ENCODE measurements at regions not wholly inside any gene's neighbourhood (a gene's known extent, or its start where the extent isn't known, plus 50 kb on each side); places are given as distances from the start of the nearest gene placed in this dataset.
"Not testable (repeated sequence)": the region's sequence is repeated elsewhere in the genome, so short reads cannot be mapped to it uniquely, and the experiment has no call there.

DNA sequence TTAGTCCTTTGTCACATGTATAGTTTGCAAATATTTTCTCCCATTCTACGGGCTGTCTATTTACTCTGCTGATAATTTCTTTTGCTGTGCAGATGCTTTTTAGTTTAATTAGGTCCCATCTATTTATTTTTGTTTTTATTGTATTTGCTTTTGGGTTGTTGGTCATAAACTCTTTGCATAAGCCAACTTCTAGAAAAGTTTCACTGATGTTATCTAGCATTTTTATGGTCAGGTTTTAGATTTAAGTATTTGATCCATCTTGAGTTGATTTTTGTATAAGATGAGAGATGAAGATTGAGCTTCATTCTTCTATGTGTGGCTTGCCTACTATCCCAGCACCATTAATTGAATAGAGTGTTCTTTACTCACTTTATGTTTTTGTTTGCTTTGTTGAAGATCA, 1008.4 kb upstream of the ATXN7L3B start:
- no peak for DNase-seq (ENCODE audit: low read depth)

GRCh38 chr12:73529954-73530353, 1007.7 kb upstream of the ATXN7L3B start:
- DNase-seq (ENCODE audit: low read depth) = no peak

DNA sequence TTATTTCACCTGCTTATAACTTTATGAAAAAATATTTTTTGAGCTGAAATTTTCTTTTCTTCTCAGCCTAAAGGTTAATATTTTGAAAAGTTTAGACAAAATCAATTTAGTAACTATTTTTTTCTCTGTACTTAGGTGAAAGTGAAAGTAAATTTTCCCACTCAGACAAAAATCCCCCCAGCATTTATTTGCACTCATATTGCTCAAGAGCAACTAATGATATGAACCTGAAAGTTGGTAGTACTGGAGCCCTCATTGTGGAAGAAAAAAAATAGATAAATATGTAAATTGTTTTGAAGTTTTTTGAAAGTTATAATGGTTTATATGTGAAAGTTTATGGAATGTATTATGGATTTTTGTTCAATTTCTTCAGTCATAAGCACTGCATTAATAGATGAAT, 1005.9 kb upstream of the ATXN7L3B start:
- DNase-seq (ENCODE audit: low read depth) = no peak

- DNase-seq (ENCODE audit: low read depth) = no peak
Observed at GRCh38 chr12:73547421-73547820, 990.2 kb upstream of the ATXN7L3B start.

GRCh38 chr12:73585136-73585535, 952.5 kb upstream of the ATXN7L3B start:
- DNase-seq (ENCODE audit: low read depth) = no peak

DNA sequence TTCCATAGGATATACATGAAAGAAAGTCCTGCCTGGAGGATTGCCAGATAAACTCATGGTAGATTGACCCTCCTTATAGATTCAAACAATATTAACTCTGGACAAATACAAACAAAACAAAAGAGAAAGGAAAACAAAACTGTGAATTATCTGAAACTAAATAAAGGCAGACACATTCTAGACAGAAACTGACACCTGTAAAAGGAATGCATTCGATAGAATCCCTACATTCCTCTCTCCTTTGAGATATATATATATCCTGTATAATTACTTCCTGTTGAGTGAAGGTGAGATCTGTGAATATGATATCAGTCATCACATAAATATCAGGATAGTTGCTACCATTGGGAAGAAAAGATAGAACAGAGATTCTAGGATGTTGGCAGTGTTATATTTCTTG, 948.4 kb upstream of the ATXN7L3B start:
- no peak for DNase-seq (ENCODE audit: low read depth)

GRCh38 chr12:73598626-73599025, 939.0 kb upstream of the ATXN7L3B start:
- DNase-seq (ENCODE audit: low read depth) = no peak

GRCh38 chr12:73599268-73599667, 938.4 kb upstream of the ATXN7L3B start:
- no peak for DNase-seq (ENCODE audit: low read depth)

GRCh38 chr12:73605925-73606324, 931.7 kb upstream of the ATXN7L3B start:
- DNase-seq (ENCODE audit: low read depth) = not testable (repeated sequence)

GRCh38 chr12:73612551-73612950, 925.1 kb upstream of the ATXN7L3B start:
- no peak for DNase-seq (ENCODE audit: low read depth)

DNA sequence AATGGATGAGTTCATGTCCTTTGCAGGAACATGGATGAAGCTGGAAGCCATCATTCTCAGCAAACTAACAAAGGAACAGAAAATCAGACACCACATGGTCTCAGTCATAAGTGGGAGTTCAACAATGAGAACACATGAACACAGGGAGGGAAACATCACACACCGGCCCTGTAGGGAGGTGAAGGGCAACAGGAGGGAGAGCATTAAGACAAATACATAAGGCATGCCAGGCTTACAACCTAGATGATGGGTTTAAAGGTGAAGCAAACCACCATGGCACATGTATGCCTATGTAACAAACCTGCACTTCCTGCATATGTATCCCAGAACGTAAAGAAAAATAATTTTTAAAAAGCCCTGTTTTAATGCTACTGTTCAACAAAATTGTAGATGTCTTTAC, 914.2 kb upstream of the ATXN7L3B start:
- DNase-seq (ENCODE audit: low read depth) = no peak

GRCh38 chr12:73625226-73625625, 912.4 kb upstream of the ATXN7L3B start:
- DNase-seq (ENCODE audit: low read depth) = no peak

DNA sequence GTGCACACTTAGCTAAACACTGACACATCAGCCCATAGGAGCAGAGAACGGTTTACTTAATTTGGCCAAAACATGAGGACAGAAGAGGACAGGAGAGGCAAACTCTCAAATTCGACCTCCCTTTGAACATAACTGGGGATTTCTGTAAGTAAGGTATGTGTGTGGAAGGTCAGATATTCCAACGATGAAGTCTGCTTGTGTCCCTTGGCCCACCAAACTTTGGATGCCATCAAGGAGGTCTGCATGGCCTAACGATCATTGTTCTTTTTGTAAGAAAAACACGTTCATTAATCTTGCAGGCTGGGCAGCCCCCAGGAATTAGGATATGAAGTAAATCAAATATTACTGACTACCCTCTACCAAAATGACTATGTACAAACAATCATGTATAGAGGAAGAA, 908.5 kb upstream of the ATXN7L3B start:
- no peak for DNase-seq (ENCODE audit: low read depth)

DNA sequence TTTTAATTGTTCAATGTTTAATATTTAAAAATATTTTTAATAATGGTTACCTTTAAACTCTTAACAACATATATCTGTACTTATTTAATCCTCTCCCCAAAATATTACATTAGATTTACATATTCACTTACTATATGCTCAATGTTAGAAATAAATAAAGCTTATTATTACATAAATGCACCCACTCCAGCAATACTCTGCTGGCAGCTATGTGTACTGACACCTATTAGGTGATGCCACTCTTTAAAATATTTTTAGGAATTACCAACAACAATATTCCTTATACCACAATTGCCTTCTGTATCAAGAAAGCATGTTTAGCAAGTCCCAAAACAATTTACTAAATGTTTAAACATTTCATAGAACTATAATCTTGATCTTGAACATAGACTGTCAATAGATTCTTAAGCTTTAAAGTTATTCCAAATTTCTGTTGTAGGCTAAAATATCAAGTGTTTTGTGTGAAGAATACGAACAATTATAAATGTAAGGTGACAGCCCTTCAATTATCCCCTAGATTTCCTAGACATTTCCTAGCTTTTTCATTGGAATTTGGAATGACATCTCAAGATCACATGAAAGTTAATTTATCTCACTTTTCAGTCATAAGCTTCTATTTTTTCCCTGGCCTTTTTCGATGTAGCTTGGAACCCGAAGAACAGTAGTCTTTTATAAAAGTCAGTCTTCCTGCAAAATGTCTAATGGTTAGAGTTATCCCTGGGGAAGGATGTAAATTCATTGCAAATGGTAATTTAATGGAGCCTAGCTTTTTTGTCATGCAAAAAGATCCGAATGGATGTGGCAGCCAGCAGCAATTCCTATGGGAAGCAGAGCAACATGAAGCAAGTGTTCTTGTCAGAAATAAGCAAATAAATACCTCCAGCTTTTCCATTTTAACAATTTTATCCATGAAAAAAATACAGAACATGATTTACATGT, 907.5 kb upstream of the ATXN7L3B start:
- no peak for DNase-seq (ENCODE audit: low read depth)

DNA sequence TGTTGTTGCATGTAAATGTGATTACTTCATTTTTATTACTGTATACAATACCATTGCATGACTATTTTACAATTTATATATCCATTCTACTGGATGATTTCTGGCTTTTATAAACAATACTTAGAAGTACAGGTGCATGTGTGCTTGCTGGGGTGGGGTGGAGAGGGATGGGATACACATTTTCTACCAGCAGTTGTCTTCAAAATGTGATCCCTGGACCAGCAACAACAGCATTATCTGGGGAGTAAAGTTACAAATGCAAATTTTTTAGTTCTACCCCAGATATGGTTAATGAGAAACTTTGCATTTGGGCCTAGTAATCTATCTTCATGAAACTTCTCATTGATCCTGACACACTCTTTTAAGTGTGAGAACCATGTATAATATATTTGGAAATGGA, 905.4 kb upstream of the ATXN7L3B start:
- no peak for DNase-seq (ENCODE audit: low read depth)

DNA sequence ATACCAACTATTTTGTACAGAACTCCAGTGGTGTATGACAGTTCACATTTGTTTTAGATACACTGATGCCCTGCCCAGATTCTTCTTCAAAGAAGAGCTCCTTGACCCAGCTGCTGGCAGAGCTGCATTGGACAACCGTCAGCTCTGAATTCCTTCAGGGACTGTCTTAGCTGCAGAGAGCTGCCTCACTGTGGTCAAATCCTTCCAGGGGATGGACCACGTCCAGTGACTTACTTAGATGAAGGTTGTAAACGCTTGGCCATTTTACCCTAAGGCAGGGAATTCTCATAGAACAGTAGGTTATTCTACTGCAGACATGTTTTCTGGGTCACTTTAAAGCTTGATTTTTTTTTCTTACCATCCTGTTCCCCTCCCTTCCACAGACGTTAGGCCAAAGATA, 905.0 kb upstream of the ATXN7L3B start:
- no peak for DNase-seq (ENCODE audit: low read depth)

GRCh38 chr12:73639397-73639796, 898.2 kb upstream of the ATXN7L3B start:
- DNase-seq (ENCODE audit: low read depth) = not testable (repeated sequence)

DNA sequence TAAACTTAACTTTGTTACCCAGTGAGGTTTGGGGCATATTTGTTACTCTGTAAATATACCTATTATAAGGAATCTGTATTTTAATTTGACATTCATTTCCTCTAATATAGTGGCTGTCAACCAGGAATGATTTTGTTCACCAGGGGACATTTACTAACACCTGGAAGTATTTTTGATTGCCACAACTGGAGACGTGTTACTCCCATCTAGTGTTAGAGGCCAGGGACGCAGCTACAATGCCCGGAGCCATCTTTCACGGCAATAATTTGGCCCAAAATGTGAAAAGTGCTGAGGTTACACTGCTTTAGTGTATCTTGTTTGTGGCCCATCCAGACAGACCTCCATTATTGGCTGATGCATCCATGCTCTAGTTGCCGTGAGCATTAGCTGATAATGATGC, 881.3 kb upstream of the ATXN7L3B start:
- no peak for DNase-seq (ENCODE audit: low read depth)

DNA sequence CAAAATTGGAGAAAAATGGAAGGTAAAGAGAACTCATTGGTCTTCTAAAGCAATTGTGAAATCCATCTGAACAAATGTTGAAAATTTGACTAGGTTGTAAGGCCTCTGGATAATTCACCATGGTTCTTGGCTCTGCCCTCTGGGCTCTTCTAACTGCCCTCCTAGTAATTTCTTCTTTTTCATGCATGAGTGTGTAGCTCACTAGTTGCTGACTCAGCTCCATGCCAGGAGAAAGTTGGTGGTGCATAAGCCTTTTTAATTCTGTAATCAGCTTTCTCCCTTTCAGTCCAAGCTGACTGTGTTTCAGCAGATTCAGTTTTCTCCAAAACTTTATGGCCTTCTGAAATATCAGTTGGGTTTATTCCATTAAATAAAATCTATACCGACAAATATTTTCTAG, 877.8 kb upstream of the ATXN7L3B start:
- DNase-seq (ENCODE audit: low read depth) = no peak

- no peak for DNase-seq (ENCODE audit: low read depth)
Observed at GRCh38 chr12:73665193-73665592, 872.4 kb upstream of the ATXN7L3B start.

GRCh38 chr12:73671550-73671949, 866.1 kb upstream of the ATXN7L3B start:
- DNase-seq (ENCODE audit: low read depth) = not testable (repeated sequence)

DNA sequence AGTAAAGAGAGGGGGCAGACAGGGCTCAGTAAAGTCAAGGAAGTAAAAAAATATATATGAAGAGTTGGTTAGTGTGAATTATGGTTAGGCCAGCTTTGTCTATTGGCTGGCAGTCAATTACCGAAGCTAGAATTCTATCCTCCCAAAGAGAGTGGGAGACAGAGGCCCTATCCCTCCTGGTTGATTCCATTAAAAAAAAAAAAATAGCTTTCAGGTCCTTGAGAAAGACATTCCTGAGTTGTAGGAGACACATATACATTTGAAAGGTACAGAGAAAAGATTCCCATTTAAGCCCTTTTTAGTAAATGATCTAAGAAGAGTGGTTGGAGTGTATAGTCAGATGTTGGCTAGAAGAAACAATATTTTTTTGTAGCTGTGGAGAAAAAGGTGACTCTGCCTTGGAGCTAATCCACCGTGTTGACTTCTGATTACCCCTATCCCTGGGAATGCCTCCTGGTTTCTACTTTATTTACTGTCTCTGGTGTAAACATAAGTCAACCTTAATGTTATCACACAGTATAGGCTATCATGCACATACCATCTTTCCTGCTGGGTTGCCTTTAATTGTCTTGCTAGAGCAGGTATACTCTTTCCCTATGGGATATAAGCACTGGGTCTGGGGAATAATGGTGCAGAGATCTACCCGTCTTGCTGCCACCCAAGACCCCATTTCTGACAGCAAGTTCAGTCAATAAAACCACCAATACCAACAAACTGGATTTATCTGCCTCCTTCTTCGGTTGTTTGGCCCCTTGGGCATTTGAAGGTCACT, 859.9 kb upstream of the ATXN7L3B start:
- DNase-seq (ENCODE audit: low read depth) = no peak

DNA sequence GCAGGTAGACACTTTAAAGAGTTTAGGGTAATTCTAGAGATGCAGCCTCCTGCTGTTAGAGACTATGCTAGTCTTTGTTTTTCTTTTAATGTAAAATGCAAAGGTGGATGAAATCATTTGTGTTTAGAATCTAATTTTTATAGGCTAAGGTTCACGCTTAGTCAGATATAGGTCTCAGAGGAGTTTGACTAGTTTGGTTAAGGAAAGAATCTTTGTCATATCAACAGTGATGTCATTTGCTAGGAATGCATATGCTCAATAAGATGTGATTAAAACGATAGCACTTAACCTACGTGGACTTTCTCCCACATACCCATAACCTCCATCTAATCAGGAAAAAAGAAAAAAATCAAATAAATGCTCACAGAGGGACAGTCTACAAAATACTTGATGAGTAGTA, 859.3 kb upstream of the ATXN7L3B start:
- DNase-seq (ENCODE audit: low read depth) = no peak

Measured in amniotic epithelial cell (primary cell).